Activated naive CD8-positive, alpha-beta T cell treated with anti-CD3 and anti-CD28 coated beads, Interleukin-2, amount 50 U/mL, for 24 hours (primary cell): ENCODE measurements at regions not wholly inside any gene's neighbourhood (a gene's known extent, or its start where the extent isn't known, plus 50 kb on each side); places are given as distances from the start of the nearest gene placed in this dataset.

Experiments used
- ATAC-seq: fragments of 150-1000 bp; cut with Tn5 transposase; one replicate; pipeline ENCODE4 v1.10.0; 2021
- DNase-seq: peaks from one replicate; pipeline ENCODE4 v3.0.0; 2021
- H3K27ac Mint-ChIP-seq: one replicate; pipeline ENCODE4 v1.8.0; 2021; ENCODE audit warnings: mild to moderate bottlenecking, mixed read lengths
- H3K27me3 Mint-ChIP-seq: one replicate; pipeline ENCODE4 v1.8.0; 2021; ENCODE audit warnings: mixed read lengths
- H3K36me3 Mint-ChIP-seq: one replicate; pipeline ENCODE4 v1.8.0; 2021; ENCODE audit warnings: low read depth, mixed read lengths
- H3K4me1 Mint-ChIP-seq: one replicate; pipeline ENCODE4 v1.8.0; 2021; ENCODE audit warnings: mixed read lengths
- H3K4me3 Mint-ChIP-seq: one replicate; pipeline ENCODE4 v1.8.0; 2021; ENCODE audit warnings: mild to moderate bottlenecking, moderate library complexity, mixed read lengths
- H3K9me3 Mint-ChIP-seq: one replicate; pipeline ENCODE4 v1.8.0; 2021; ENCODE audit warnings: mixed read lengths

GRCh38 chr16:79821911-79822310, 221.4 kb upstream of the MAF start:
- H3K27me3 Mint-ChIP-seq = no peaks in the 10 kb centered on the region
- DNase-seq = no peak
- no peak overlapping the region for H3K27ac Mint-ChIP-seq
- ATAC-seq = no peak
- no peaks in the 10 kb centered on the region for H3K4me1 Mint-ChIP-seq
- H3K9me3 Mint-ChIP-seq = no peaks in the 10 kb centered on the region
- H3K36me3 Mint-ChIP-seq = no peaks in the 10 kb centered on the region
- no peak overlapping the region for H3K4me3 Mint-ChIP-seq

DNA sequence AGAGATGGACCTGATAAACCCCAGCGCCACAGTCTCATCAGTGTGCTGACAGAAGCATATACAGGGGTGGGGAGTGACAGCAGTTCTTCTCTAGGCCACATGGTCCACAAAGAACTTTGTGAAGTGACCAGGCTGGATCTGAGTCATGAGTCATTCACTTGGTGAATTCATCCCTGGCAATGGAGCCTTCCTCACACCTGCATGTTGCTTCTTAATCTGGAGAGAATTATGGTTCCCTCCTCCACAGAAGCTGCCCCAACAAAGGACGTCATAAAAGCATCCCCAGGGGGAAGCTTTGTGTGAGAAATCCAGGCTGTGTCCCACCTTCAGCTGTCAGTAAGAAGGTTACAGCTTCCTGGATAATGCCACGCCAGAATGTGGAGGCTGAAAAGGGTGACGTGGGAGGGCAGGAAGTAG, 215.6 kb upstream of the MAF start:
- peaks cover 3% of the 10 kb centered on the region for H3K27me3 Mint-ChIP-seq
- no peak overlapping the region for H3K27ac Mint-ChIP-seq
- ATAC-seq (no peak), DNase-seq (no peak)
- H3K4me1 Mint-ChIP-seq = no peaks in the 10 kb centered on the region
- H3K9me3 Mint-ChIP-seq = no peaks in the 10 kb centered on the region
- H3K4me3 Mint-ChIP-seq = no peak overlapping the region
- H3K36me3 Mint-ChIP-seq = no peaks in the 10 kb centered on the region

DNA sequence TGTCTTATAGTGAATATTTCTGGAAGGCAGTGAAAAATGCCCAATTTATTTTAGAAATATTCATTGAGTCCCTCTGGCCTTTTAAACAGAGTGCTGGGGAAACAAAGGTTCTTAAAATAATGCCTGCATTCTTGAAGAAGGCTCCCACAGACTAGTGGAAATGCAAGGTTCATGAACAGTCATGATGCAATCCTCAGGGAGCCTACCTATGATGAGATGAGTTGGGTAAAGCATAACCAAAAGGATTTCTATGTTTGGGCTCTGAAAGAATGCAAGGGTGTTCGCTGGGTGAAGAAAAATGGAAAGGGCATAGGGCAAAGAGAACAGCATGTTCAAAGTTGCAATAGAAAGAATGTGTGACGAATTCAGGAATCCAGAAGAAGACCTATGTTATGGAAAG, 214.5 kb upstream of the MAF start:
- H3K4me3 Mint-ChIP-seq = no peak overlapping the region
- H3K27me3 Mint-ChIP-seq = peaks cover 3% of the 10 kb centered on the region
- H3K9me3 Mint-ChIP-seq = no peaks in the 10 kb centered on the region
- ATAC-seq (no peak), DNase-seq (no peak)
- no peaks in the 10 kb centered on the region for H3K4me1 Mint-ChIP-seq
- H3K36me3 Mint-ChIP-seq = no peaks in the 10 kb centered on the region
- H3K27ac Mint-ChIP-seq = no peak overlapping the region

DNA sequence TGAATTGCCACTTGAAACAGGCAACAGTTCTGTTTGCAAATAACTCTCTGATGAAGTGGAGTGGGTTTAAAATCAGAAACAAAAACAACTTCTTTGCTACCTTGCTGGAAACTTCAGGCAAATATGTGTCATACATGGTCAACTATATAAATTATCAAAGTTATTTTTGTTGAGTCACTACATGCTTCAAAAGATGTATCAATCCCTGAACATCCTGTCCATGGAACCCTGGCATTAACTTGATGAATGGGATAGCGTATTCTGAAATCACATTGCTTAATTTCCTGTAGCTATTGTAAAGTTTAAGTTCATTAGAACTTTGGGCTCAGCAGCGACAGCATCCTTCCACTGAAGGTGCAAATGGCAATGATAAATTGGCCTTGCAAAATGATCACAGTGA, 213.6 kb upstream of the MAF start:
- Mint-ChIP-seq H3K36me3 (no peaks in the 10 kb centered on the region), H3K4me1 (no peaks in the 10 kb centered on the region), H3K9me3 (no peaks in the 10 kb centered on the region), H3K4me3 (no peak overlapping the region), H3K27me3 (peaks cover 3% of the 10 kb centered on the region), H3K27ac (no peak overlapping the region)
- no peak for ATAC-seq
- DNase-seq = no peak

DNA sequence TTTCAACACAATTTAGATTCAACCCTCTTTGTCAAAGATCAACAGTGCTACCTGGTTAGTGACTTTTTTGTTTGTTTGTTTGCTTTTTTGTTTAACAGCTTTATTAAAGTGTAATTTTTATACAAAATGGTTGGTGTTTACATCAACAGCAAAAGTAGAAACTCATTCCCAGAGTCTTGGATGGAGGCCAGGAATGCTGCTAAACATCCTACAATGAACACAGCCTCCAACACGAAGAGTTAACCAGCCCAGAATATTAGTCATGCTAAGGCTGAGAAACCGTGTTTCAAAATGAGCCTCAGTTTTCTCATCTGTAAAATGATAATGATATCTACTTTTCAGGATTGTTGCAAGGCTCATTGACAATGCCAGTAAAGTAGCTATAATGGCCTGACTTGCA, 211.0 kb upstream of the MAF start:
- H3K36me3 Mint-ChIP-seq = no peaks in the 10 kb centered on the region
- no peak for DNase-seq
- H3K9me3 Mint-ChIP-seq = peaks cover 7% of the 10 kb centered on the region
- no peak for ATAC-seq
- no peak overlapping the region for H3K27ac Mint-ChIP-seq
- peaks cover 6% of the 10 kb centered on the region for H3K27me3 Mint-ChIP-seq
- no peaks in the 10 kb centered on the region for H3K4me1 Mint-ChIP-seq
- H3K4me3 Mint-ChIP-seq = no peak overlapping the region

DNA sequence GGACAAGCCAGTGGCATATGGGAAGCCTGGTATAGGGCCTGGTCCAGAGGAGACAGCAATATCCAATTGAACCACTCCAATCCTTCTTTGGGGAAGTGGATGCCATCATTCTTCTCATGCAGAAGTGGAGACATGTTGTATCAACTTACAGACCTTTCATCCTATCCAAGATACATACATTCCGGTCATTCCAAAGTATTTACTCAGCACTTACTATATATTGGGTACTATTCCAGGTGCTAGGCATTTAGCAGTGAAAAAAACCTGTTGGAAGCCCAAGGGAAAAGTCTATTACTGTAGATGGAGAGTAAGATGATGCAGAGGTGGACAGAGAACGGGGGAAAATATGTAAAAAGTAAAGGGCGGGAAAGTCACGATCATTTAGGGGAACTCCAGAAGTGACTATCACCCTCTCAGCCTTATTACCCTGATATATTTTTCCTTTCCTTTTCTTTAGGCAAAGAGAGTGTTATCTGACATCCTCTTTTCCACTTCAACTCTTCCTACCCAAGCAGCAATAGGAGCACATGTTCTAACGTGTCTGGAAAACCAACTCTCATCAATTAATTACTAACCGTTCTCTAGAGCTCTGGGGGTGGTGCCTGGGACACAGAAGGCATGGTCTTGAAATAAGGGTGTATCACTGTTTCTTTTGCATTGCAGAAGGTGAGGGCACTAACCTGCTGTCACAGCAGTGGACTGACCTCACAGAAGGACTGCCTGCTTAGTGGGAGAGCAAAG, 210.1 kb upstream of the MAF start:
- no peak for DNase-seq
- Mint-ChIP-seq H3K4me1 (no peaks in the 10 kb centered on the region), H3K27ac (no peak overlapping the region), H3K4me3 (no peak overlapping the region), H3K9me3 (peaks cover 7% of the 10 kb centered on the region), H3K36me3 (no peaks in the 10 kb centered on the region), H3K27me3 (peaks cover 7% of the 10 kb centered on the region)
- no peak for ATAC-seq

DNA sequence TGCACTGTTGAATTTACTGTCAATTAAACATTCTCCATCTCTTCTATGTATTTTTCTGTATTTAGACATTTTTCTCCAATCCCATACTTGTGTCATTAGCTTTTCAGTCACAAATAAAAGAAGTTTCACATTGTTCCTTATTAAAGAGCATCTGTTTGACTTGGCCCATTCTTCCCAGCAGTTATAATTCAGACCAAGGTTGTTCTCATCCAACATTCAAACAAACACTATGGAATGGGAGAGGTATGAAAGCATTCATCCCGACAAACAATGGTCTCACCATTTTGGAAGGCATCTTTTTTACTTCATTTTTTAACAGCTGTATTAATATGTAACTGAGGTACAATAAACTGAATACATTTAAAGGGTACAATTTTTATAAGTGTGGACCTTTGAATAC, 208.8 kb upstream of the MAF start:
- Mint-ChIP-seq H3K4me1 (no peaks in the 10 kb centered on the region), H3K4me3 (no peak overlapping the region), H3K27me3 (peaks cover 11% of the 10 kb centered on the region), H3K9me3 (peaks cover 7% of the 10 kb centered on the region), H3K27ac (no peak overlapping the region), H3K36me3 (no peaks in the 10 kb centered on the region)
- ATAC-seq (no peak), DNase-seq (no peak)

GRCh38 chr16:79808731-79809130, 208.2 kb upstream of the MAF start:
- H3K9me3 Mint-ChIP-seq = peaks cover 7% of the 10 kb centered on the region
- no peaks in the 10 kb centered on the region for H3K36me3 Mint-ChIP-seq
- DNase-seq (no peak), ATAC-seq (no peak)
- H3K27ac Mint-ChIP-seq = no peak overlapping the region
- no peaks in the 10 kb centered on the region for H3K4me1 Mint-ChIP-seq
- H3K27me3 Mint-ChIP-seq = peaks cover 9% of the 10 kb centered on the region
- no peak overlapping the region for H3K4me3 Mint-ChIP-seq

DNA sequence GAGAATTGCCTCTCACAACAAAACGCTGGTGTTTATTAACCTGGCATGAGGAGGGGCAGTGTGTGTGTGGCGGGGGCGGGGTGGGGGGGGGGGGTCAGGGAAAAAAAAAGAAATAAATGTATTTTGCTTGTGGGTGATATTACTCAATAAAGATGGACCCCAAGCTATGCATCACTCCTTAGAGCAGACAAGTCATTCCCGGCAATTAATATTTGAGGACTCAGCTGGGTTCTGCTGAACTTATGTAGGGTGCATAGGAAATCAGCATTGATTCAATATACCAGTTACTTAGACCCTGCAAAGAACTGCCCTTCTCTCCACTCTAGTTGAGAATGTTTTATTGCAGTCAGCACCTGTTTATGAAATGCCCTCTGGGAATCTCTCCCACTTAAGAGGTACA, 206.2 kb upstream of the MAF start:
- H3K27me3 Mint-ChIP-seq = peaks cover 8% of the 10 kb centered on the region
- no peak overlapping the region for H3K4me3 Mint-ChIP-seq
- ATAC-seq = no peak
- no peaks in the 10 kb centered on the region for H3K4me1 Mint-ChIP-seq
- H3K27ac Mint-ChIP-seq = no peak overlapping the region
- peaks cover 7% of the 10 kb centered on the region for H3K9me3 Mint-ChIP-seq
- no peak for DNase-seq
- H3K36me3 Mint-ChIP-seq = no peaks in the 10 kb centered on the region

DNA sequence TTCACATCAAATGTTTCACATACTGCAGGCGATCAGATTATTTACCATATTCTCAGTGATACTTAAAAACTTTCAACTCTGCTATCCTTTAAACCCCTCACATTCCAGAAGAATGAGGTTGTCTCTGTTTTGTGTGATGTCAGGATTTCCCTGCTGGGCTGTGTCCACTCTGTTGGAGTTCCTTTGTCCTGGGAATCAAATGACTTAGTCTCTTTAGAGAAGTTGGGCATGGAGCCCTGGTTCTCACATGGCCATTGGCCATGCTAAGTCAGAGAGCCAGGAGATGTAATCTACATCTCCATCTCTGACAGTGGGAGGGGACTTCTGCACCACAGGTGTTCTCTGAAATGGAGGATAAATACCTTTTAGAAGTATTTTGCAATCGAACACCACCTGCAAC, 205.1 kb upstream of the MAF start:
- no peaks in the 10 kb centered on the region for H3K4me1 Mint-ChIP-seq
- H3K9me3 Mint-ChIP-seq = peaks cover 7% of the 10 kb centered on the region
- no peak overlapping the region for H3K4me3 Mint-ChIP-seq
- no peak overlapping the region for H3K27ac Mint-ChIP-seq
- ATAC-seq = no peak
- DNase-seq = no peak
- no peaks in the 10 kb centered on the region for H3K36me3 Mint-ChIP-seq
- peaks cover 8% of the 10 kb centered on the region for H3K27me3 Mint-ChIP-seq

DNA sequence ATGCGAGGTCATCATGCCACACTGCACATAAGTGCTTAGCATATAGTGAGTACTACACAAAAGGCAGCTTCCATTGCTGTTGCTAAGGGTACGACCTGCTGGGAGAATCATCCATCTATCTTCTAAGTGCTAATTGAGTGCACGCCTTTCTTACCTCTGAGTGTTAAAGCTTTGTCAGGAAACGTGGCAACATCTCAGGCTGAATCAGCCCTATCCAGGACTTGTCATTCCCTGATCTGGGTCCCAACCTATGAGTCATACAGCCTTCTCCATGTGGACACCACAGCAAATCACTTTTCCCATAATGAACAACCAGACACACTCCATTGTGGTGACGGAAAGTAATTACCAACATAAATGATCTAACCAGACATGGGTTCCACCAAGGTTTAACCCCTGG, 201.1 kb upstream of the MAF start:
- peaks cover 5% of the 10 kb centered on the region for H3K27me3 Mint-ChIP-seq
- ATAC-seq = no peak
- no peaks in the 10 kb centered on the region for H3K4me1 Mint-ChIP-seq
- no peaks in the 10 kb centered on the region for H3K9me3 Mint-ChIP-seq
- no peak overlapping the region for H3K4me3 Mint-ChIP-seq
- H3K36me3 Mint-ChIP-seq = no peaks in the 10 kb centered on the region
- DNase-seq = no peak
- no peak overlapping the region for H3K27ac Mint-ChIP-seq

- DNase-seq = no peak
- H3K27me3 Mint-ChIP-seq = no peaks in the 10 kb centered on the region
- no peaks in the 10 kb centered on the region for H3K36me3 Mint-ChIP-seq
- H3K9me3 Mint-ChIP-seq = no peaks in the 10 kb centered on the region
- ATAC-seq = no peak
- no peaks in the 10 kb centered on the region for H3K4me1 Mint-ChIP-seq
- H3K27ac Mint-ChIP-seq = no peak overlapping the region
- H3K4me3 Mint-ChIP-seq = no peak overlapping the region
These were observed 199.6 kb upstream of the MAF start for GRCh38 chr16:79800016-79800608.

DNA sequence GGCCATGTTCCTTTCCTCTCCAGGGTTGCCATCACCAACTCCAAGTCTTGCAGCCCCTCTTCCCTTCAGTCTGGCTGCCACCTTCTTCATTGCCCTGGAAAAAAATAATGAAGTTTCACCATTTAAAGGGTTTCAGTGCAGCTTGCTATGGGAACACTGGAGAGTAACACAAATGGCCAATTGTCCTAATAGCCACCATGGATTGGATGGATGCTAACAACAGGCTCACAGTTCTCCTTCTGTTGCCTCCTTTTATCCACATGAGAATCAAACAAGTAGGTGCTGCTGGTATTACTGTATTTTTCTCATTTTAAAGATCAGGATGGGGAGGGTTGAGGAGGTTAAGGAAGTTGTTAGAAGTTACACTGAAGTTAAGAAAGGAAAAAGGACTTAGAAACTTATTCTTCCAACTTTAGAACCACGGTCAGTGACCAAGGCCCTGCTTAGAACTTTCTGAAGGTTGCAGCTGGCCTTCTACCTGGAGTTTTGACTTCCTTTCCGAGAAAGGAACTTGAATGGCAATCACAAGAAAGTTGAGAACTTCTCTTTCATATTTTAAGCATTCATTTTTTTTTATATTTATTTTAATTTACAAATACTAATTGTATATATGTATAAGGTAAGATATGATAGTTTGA, 198.0 kb upstream of the MAF start:
- H3K4me3 Mint-ChIP-seq = no peak overlapping the region

DNA sequence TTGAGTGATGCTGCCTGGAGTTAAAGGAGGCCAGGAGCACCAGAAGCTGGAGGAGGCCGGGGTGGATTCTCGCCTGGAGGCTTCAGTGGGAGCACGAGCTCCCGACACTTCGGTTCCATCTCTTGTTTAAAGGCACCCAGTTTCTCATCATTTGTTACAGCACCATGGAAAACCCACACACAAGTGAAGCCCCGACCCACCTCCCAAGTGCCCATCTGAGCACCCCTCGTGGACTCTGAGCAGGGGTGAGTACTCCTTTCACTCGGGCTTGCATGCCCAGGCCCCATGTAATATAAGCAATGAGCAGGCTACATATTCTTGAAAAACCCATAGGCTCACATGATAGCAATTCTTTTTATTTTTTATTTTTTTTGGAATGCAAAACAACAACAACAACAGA, 196.9 kb upstream of the MAF start:
- Mint-ChIP-seq H3K27me3 (no peaks in the 10 kb centered on the region), H3K4me1 (no peaks in the 10 kb centered on the region), H3K27ac (no peak overlapping the region), H3K4me3 (no peak overlapping the region), H3K36me3 (no peaks in the 10 kb centered on the region), H3K9me3 (no peaks in the 10 kb centered on the region)
- ATAC-seq = no peak
- DNase-seq = no peak

More for the DNA sequence above, 198.0 kb upstream of the MAF start:
- Mint-ChIP-seq H3K27ac (no peak overlapping the region), H3K9me3 (no peaks in the 10 kb centered on the region), H3K27me3 (no peaks in the 10 kb centered on the region), H3K36me3 (no peaks in the 10 kb centered on the region), H3K4me1 (no peaks in the 10 kb centered on the region)
- DNase-seq = no peak
- ATAC-seq = no peak

DNA sequence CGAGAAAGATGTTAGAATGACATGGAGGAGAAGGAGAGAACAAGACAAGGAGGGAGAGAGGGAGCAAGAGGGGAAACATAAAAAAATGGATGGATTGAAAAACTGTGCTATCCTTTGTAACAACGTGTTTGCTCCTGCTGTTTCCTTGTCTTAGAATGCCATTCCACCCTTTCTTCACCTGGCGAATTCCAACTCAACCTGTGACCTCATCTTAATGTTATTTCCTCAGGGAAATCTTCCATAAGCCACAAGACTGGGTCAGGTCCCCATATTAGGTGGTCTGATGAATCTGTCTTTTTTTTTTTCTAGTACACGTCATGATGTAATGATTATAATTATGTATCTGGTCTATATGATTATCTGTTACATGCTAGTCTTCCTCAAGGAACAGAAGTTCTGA, 195.0 kb upstream of the MAF start:
- no peaks in the 10 kb centered on the region for H3K9me3 Mint-ChIP-seq
- H3K36me3 Mint-ChIP-seq = no peaks in the 10 kb centered on the region
- DNase-seq = no peak
- H3K4me1 Mint-ChIP-seq = no peaks in the 10 kb centered on the region
- no peaks in the 10 kb centered on the region for H3K27me3 Mint-ChIP-seq
- ATAC-seq = no peak
- H3K4me3 Mint-ChIP-seq = no peak overlapping the region
- no peak overlapping the region for H3K27ac Mint-ChIP-seq
